ENCODE measurements at regions not wholly inside any gene's neighbourhood (a gene's known extent, or its start where the extent isn't known, plus 50 kb on each side); places are given as distances from the start of the nearest gene placed in this dataset.

DNA sequence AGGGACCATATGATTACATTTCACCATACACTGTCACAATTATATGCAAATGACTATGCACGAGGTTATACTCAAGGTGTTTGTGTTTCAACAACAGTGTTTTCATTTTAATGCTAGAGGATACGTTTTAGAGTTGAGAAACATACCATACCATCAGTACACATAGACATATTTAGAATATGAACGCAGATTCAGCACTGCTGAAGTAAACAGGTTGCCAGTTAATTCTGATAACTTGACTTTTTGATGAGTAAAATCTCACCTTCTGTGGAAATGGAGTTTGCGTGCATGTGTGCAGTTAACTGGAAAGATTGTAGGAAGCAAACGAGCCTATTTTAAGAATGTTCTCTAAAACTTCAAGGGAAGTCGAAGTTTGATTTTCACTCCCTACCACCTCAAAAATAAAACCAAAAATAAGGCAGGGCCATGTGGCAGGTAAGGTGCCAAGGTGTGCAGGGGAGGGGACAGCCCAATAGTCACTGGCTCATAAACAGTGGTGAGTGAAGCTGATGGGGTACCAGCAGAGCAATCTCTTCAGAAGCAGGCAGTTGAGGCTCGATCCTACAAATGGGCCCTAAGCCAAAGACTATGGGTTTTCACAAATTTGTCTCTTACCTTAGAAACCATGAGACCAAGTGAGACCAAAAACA, 213.1 kb downstream of the IKZF2 start:
- Histone ChIP-seq H3K36me3 (ENCODE audit: control insufficient read depth, insufficient read depth, low read length) (no peaks in the 10 kb centered on the region), H2AFZ (ENCODE audit: low read depth, low read length) (no peak overlapping the region), H3K4me2 (ENCODE audit: insufficient read depth, low read length) (no peak overlapping the region), H4K20me1 (replicated peaks; ENCODE audit: control insufficient read depth, insufficient read depth, low read length) (no peaks in the 10 kb centered on the region), H3K27me3 (ENCODE audit: control insufficient read depth in 2 of 2, insufficient read depth in 2 of 2, low read length in 2 of 2) (no peaks in the 10 kb centered on the region), H3K9ac (ENCODE audit: insufficient read depth in 1 of 2, low read depth in 2 of 2, low read length in 2 of 2) (no peak overlapping the region), H3K9me3 (replicated peaks; ENCODE audit: control insufficient read depth, insufficient read depth, low read depth, low read length) (no peaks in the 10 kb centered on the region), H3K79me2 (ENCODE audit: control insufficient read depth, insufficient read depth, low read length) (no peaks in the 10 kb centered on the region), H3K9me1 (ENCODE audit: control insufficient read depth, insufficient read depth, low read length) (no peaks in the 10 kb centered on the region), H3K27ac (ENCODE audit: extremely low read depth, low read depth, low read length) (no peak overlapping the region), H3K4me3 (no peak overlapping the region), H3K4me1 (replicated peaks in 1 of 2; ENCODE audit: control insufficient read depth in 2 of 2, insufficient read depth in 2 of 2, low read length in 2 of 2) (no peaks in the 10 kb centered on the region)
- no TSS peak for BruUV-seq (replicated peaks)
- POLR2A ChIA-PET: no interaction called here
- CTCF ChIA-PET (ENCODE audit: low intra/inter-chr PET ratio): no interaction called here
- DNase-seq (ENCODE audit: extremely low read depth in 1 of 4, low spot score in 3 of 4): no peak
- no peak for ATAC-seq
- in situ Hi-C loops (cut with MboI): no loop called here
- FAIRE-seq: no peak
- intact Hi-C loops (cut with micrococcal nuclease): no loop called here
- TF ChIP-seq HNRNPLL (IDR thresholded peaks at IDR 0.05; ENCODE audit: low read depth, low read length, poor library complexity, severe bottlenecking): no peak
- TF ChIP-seq ZKSCAN1 (IDR thresholded peaks at IDR 0.05; ENCODE audit: low read depth, low read length): no peak
- TF ChIP-seq FOS (IDR thresholded peaks at IDR 0.05; ENCODE audit: extremely low read depth, insufficient read length): no peak
- TF ChIP-seq LEF1 (IDR thresholded peaks at IDR 0.05): no peak
- TF ChIP-seq TRIM24 (IDR thresholded peaks at IDR 0.05): no peak
- TF ChIP-seq ZNF408 (CRISPR knock-in tag; IDR thresholded peaks at IDR 0.05; ENCODE audit: low read depth): no peak
- 1% methylated on average over 7 of the region's 7 CpGs for WGBS (ENCODE audit: insufficient coverage, low coverage, missing lambda C conversion rate)

GRCh38 chr2:212936572-212936971, 214.8 kb downstream of the IKZF2 start:
- Histone ChIP-seq H3K27ac (ENCODE audit: extremely low read depth, low read depth, low read length) (no peak overlapping the region), H3K9me3 (replicated peaks; ENCODE audit: control insufficient read depth, insufficient read depth, low read depth, low read length) (no peaks in the 10 kb centered on the region), H4K20me1 (replicated peaks; ENCODE audit: control insufficient read depth, insufficient read depth, low read length) (no peaks in the 10 kb centered on the region), H3K9ac (ENCODE audit: insufficient read depth in 1 of 2, low read depth in 2 of 2, low read length in 2 of 2) (no peak overlapping the region), H3K9me1 (ENCODE audit: control insufficient read depth, insufficient read depth, low read length) (no peaks in the 10 kb centered on the region), H3K4me1 (replicated peaks in 1 of 2; ENCODE audit: control insufficient read depth in 2 of 2, insufficient read depth in 2 of 2, low read length in 2 of 2) (no peaks in the 10 kb centered on the region), H3K79me2 (ENCODE audit: control insufficient read depth, insufficient read depth, low read length) (no peaks in the 10 kb centered on the region), H3K36me3 (ENCODE audit: control insufficient read depth, insufficient read depth, low read length) (no peaks in the 10 kb centered on the region), H3K27me3 (ENCODE audit: control insufficient read depth in 2 of 2, insufficient read depth in 2 of 2, low read length in 2 of 2) (no peaks in the 10 kb centered on the region), H2AFZ (ENCODE audit: low read depth, low read length) (no peak overlapping the region), H3K4me2 (ENCODE audit: insufficient read depth, low read length) (no peak overlapping the region), H3K4me3 (no peak overlapping the region)
- intact Hi-C loops (cut with micrococcal nuclease) (no loop called here), in situ Hi-C loops (cut with MboI) (no loop called here)
- BruUV-seq (replicated peaks): no TSS peak
- POLR2A ChIA-PET: no interaction called here
- TF ChIP-seq SUPT5H (IDR thresholded peaks at IDR 0.05) (no peak), MAZ (CRISPR knock-in tag; conservative IDR thresholded peaks at IDR 0.05 in 1 of 2, IDR thresholded peaks at IDR 0.05 in 1 of 2) (no peak), HLTF (IDR thresholded peaks at IDR 0.05) (no peak), HNRNPLL (IDR thresholded peaks at IDR 0.05; ENCODE audit: low read depth, low read length, poor library complexity, severe bottlenecking) (no peak), TCFL5 (CRISPR knock-in tag; conservative IDR thresholded peaks at IDR 0.05) (no peak), MCM2 (IDR thresholded peaks at IDR 0.05; ENCODE audit: low read depth) (no peak), PRPF4 (IDR thresholded peaks at IDR 0.05; ENCODE audit: insufficient read depth, low read depth, low read length, poor library complexity, severe bottlenecking) (no peak), TRIM28 (IDR thresholded peaks at IDR 0.05) (no peak), ETV1 (tag; conservative IDR thresholded peaks at IDR 0.05; ENCODE audit: low read depth) (no peak), PURB (CRISPR knock-in tag; IDR thresholded peaks at IDR 0.05; ENCODE audit: low read depth) (no peak), XRCC5 (IDR thresholded peaks at IDR 0.05; ENCODE audit: low read depth, low read length) (no peak), HNRNPL (IDR thresholded peaks at IDR 0.05; ENCODE audit: low read depth, low read length) (no peak), XRCC3 (IDR thresholded peaks at IDR 0.05) (no peak)
- TF ChIP-seq, protein P1, sequence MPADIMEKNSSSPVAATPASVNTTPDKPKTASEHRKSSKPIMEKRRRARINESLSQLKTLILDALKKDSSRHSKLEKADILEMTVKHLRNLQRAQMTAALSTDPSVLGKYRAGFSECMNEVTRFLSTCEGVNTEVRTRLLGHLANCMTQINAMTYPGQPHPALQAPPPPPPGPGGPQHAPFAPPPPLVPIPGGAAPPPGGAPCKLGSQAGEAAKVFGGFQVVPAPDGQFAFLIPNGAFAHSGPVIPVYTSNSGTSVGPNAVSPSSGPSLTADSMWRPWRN (IDR thresholded peaks at IDR 0.05; ENCODE audit: low read depth): no peak
- DNase-seq (ENCODE audit: extremely low read depth in 1 of 4, low spot score in 3 of 4) (no peak), ATAC-seq (no peak), FAIRE-seq (no peak)
- CTCF ChIA-PET (ENCODE audit: low intra/inter-chr PET ratio): no interaction called here
- 0% methylated on average over 4 of the region's 8 CpGs for WGBS (ENCODE audit: insufficient coverage, low coverage, missing lambda C conversion rate)

Measured in K562 (cell line).